C4-2B (cell line): ENCODE measurements at regions not wholly inside any gene's neighbourhood (a gene's known extent, or its start where the extent isn't known, plus 50 kb on each side); places are given as distances from the start of the nearest gene placed in this dataset.
"Not testable (repeated sequence)": the region's sequence is repeated elsewhere in the genome, so short reads cannot be mapped to it uniquely, and the experiment has no call there.

Source experiments
- ZFX ChIP-seq: fragments of 450-650 bp; IDR thresholded peaks from 2 replicates; pipeline ENCODE4 v1.6.1; 2017
- TF ChIP-seq, protein P1 (sequence below): fragments of 450-650 bp; conservative IDR thresholded peaks from 2 replicates; pipeline ENCODE4 v1.5.1; 2017; ENCODE audit warnings: mild to moderate bottlenecking

DNA sequence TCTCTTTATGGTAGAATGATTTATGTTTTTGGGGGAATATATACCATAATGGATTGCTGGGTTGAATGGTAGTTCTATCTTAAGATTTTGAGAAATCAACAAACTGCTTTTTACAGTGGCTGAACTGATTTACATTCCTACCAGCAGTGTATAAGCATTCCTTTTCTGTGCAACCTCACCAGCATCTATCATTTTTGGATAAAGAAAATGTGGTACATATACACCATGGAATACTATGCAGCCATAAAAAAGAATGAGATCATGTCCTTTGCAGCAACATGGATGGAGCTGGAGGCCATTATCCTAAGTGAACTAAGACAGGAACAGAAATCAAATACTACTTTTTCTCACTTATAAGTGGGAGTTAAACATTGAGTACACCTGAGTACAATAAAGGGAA is 746.4 kb downstream of the MAT2B start:
- TF ChIP-seq, protein P1, sequence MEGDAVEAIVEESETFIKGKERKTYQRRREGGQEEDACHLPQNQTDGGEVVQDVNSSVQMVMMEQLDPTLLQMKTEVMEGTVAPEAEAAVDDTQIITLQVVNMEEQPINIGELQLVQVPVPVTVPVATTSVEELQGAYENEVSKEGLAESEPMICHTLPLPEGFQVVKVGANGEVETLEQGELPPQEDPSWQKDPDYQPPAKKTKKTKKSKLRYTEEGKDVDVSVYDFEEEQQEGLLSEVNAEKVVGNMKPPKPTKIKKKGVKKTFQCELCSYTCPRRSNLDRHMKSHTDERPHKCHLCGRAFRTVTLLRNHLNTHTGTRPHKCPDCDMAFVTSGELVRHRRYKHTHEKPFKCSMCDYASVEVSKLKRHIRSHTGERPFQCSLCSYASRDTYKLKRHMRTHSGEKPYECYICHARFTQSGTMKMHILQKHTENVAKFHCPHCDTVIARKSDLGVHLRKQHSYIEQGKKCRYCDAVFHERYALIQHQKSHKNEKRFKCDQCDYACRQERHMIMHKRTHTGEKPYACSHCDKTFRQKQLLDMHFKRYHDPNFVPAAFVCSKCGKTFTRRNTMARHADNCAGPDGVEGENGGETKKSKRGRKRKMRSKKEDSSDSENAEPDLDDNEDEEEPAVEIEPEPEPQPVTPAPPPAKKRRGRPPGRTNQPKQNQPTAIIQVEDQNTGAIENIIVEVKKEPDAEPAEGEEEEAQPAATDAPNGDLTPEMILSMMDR, result not testable (repeated sequence)
- not testable (repeated sequence) for TF ChIP-seq ZFX
